GM12891 (cell line): ENCODE measurements at regions not wholly inside any gene's neighbourhood (a gene's known extent, or its start where the extent isn't known, plus 50 kb on each side); places are given as distances from the start of the nearest gene placed in this dataset.

Experiments
- PAX5 ChIP-seq: IDR thresholded peaks from 2 replicates; pipeline ENCODE4 v1.6.1; 2011; ENCODE audit warnings: low read length, moderate library complexity, mild to moderate bottlenecking; ENCODE audit not compliant: insufficient read depth, severe bottlenecking
- POLR2A ChIP-seq: IDR thresholded peaks from 2 replicates; pipeline ENCODE4 v1.6.1; 2011; ENCODE audit warnings: low read depth, low read length, control low read depth
- POLR2AphosphoS5 ChIP-seq: IDR thresholded peaks from 2 replicates; pipeline ENCODE4 v1.6.1; 2011; ENCODE audit warnings: low read depth, low read length, control low read depth
- SPI1 ChIP-seq: IDR thresholded peaks from 2 replicates; pipeline ENCODE4 v1.6.1; 2011; ENCODE audit warnings: low read depth, low read length, control low read depth
- TAF1 ChIP-seq: IDR thresholded peaks from 2 replicates; pipeline ENCODE4 v1.6.1; 2011; ENCODE audit warnings: low read depth, low read length, control low read depth

- TF ChIP-seq POLR2AphosphoS5, result no peak
- no peak for TF ChIP-seq POLR2A
- TF ChIP-seq TAF1, result no peak
- no peak for TF ChIP-seq PAX5
- no peak for TF ChIP-seq SPI1
Measured at GRCh38 chr16:50469744-50470321, 78.4 kb upstream of the NKD1 start.
